Liver (tissue), 3 donors: ENCODE measurements at regions not wholly inside any gene's neighbourhood (a gene's known extent, or its start where the extent isn't known, plus 50 kb on each side); places are given as distances from the start of the nearest gene placed in this dataset.
"Not testable (repeated sequence)": the region's sequence is repeated elsewhere in the genome, so short reads cannot be mapped to it uniquely, and the experiment has no call there.

Experiments
- CTCF ChIP-seq: fragments of 150-350 bp; IDR thresholded peaks from 2 replicates; pipeline ENCODE4 v1.5.1; 2017; ENCODE audit warnings: improper control_type of control experiment, low read depth, low read length; ENCODE audit not compliant: missing input control
- GABPA ChIP-seq, 2 donors: IDR thresholded peaks in 1 of 2; conservative IDR thresholded peaks in 1 of 2; 2 replicates each; pipeline ENCODE4 v1.6.1; 2016; ENCODE audit warnings: antibody characterized with exemption in 2 of 2, mild to moderate bottlenecking in 1 of 2, moderate library complexity in 1 of 2
- RAD21 ChIP-seq, 2 donors: IDR thresholded peaks; 2 replicates each; pipeline ENCODE4 v1.6.1; 2016; ENCODE audit warnings: antibody characterized with exemption in 2 of 2, mild to moderate bottlenecking in 2 of 2
- SP1 ChIP-seq: IDR thresholded peaks from 2 replicates; pipeline ENCODE4 v1.6.1; 2018; ENCODE audit warnings: antibody characterized with exemption, mild to moderate bottlenecking
- TF ChIP-seq, protein P1 (sequence below): IDR thresholded peaks from 2 replicates; pipeline ENCODE4 v1.6.1; 2016; ENCODE audit warnings: antibody characterized with exemption
- donor health status: healthy.
- donor health status: healthy.

GRCh38 chr6:16876852-16877251 lies 115.6 kb upstream of the ATXN1 start:
- TF ChIP-seq, protein P1, sequence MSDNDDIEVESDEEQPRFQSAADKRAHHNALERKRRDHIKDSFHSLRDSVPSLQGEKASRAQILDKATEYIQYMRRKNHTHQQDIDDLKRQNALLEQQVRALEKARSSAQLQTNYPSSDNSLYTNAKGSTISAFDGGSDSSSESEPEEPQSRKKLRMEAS, result not testable (repeated sequence)
- TF ChIP-seq SP1; CTCF; RAD21 (IDR thresholded peaks at IDR 0.05); GABPA (IDR thresholded peaks at IDR 0.05 in 1 of 2, conservative IDR thresholded peaks at IDR 0.05 in 1 of 2): not testable (repeated sequence)
